ENCODE measurements at regions not wholly inside any gene's neighbourhood (a gene's known extent, or its start where the extent isn't known, plus 50 kb on each side); places are given as distances from the start of the nearest gene placed in this dataset.

DNA sequence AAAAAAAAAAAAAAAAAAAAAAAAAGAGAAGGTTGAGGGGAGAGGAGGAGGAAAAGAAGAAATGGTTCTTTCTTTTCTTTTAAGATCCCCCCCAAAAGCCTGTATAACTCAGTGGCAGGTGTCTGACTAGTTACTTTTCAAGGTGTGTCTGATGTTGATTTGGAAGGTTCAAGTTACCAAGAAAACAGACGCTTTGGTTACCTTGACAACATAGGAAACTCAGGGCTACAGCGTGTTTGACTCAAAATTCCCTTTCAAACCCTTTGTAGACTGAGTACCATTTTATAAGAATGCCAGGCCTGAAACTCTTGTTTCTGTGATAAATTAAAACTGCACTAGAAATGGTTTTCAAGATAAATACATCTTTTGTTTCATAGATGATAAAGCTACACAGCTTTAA, 286.8 kb downstream of the SKIDA1 start:
- peak in 1 of 2 donors; percentile 9 for DNase-seq
- H3K36me3 ChIP-seq (ENCODE audit: control insufficient read depth, insufficient read depth, low read length) = no peaks in the 10 kb centered on the region
- no peaks in the 10 kb centered on the region for H3K4me1 ChIP-seq (ENCODE audit: control insufficient read depth, insufficient read depth, low read length)
- H3K27me3 ChIP-seq (ENCODE audit: control insufficient read depth, insufficient read depth, low read length) = no peaks in the 10 kb centered on the region
- no peak overlapping the region for H3K27ac ChIP-seq (ENCODE audit: low read length)
- no CpG with 5 or more reads among the region's 2 CpGs for WGBS (ENCODE audit: insufficient coverage, low lambda C conversion rate)
- H3K9me3 ChIP-seq (ENCODE audit: control insufficient read depth, low read depth, low read length) = no peaks in the 10 kb centered on the region
- no peak overlapping the region for H3K4me3 ChIP-seq (ENCODE audit: low read length)

DNA sequence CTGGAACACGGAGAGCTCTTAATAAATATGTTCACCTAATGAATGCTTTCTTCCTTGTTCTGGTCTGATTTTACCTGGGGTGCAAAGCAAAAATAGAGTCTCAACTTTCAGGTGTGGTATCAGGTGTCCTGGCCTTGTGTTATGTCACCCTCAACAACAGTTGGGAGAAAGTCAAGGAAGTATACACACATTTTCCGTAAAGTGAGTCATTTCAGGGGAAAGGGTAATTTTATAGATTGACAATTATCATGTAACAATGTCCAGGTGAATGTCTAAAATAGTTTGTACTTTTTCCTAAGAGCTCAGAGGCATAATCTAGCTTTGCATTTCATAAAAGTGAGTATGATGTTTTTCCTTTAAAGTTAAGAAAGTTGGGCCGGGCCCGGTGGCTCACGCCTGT, 287.4 kb downstream of the SKIDA1 start:
- no peak for DNase-seq
- no peaks in the 10 kb centered on the region for H3K27me3 ChIP-seq (ENCODE audit: control insufficient read depth, insufficient read depth, low read length)
- H3K4me3 ChIP-seq (ENCODE audit: low read length) = no peak overlapping the region
- H3K27ac ChIP-seq (ENCODE audit: low read length) = no peak overlapping the region
- no peaks in the 10 kb centered on the region for H3K9me3 ChIP-seq (ENCODE audit: control insufficient read depth, low read depth, low read length)
- no peaks in the 10 kb centered on the region for H3K4me1 ChIP-seq (ENCODE audit: control insufficient read depth, insufficient read depth, low read length)
- no CpG with 5 or more reads among the region's 5 CpGs for WGBS (ENCODE audit: insufficient coverage, low lambda C conversion rate)
- no peaks in the 10 kb centered on the region for H3K36me3 ChIP-seq (ENCODE audit: control insufficient read depth, insufficient read depth, low read length)

DNA sequence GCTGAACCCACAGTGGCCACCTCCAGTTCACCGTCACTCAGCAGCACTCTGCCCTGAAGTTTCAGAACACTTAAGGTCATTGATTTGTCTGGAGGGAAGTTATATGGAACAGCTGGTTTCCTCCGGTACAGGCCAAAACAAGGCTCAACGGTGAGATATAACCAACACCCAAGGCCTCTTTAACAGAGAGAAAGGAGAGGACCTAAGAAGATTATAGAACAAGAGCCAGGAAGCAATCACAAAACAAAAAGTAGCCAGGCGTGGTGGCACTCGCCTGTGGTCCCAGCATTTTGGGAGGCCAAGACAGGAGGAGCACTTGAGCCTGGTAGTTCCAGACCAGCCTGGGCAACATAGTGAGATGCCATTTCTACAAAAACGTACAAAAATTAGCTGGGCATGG, 290.7 kb downstream of the SKIDA1 start:
- H3K27me3 ChIP-seq (ENCODE audit: control insufficient read depth, insufficient read depth, low read length) = no peaks in the 10 kb centered on the region
- DNase-seq = no peak
- H3K27ac ChIP-seq (ENCODE audit: low read length) = no peak overlapping the region
- WGBS (ENCODE audit: insufficient coverage, low lambda C conversion rate) = no CpG with 5 or more reads among the region's 6 CpGs
- H3K4me1 ChIP-seq (ENCODE audit: control insufficient read depth, insufficient read depth, low read length) = no peaks in the 10 kb centered on the region
- no peaks in the 10 kb centered on the region for H3K9me3 ChIP-seq (ENCODE audit: control insufficient read depth, low read depth, low read length)
- no peak overlapping the region for H3K4me3 ChIP-seq (ENCODE audit: low read length)
- H3K36me3 ChIP-seq (ENCODE audit: control insufficient read depth, insufficient read depth, low read length) = no peaks in the 10 kb centered on the region

DNA sequence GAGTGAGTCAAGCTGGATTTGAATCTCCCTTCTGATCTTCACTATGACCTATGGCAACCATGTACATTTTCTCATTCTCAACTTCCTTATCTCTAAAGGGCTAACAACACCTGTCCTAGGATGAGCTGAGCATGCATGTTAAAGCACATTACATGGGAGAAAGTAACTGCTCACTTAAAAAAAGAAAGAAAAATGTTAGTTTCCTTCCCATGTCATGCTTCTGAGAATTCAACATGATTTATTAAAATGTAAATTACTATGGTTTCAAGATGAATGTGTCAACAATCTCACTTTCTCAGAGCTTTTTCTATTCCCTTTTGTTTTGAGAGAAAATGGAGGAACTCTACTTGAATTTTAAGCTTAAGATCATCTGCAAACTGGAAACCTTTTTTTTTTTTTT, 295.3 kb downstream of the SKIDA1 start:
- Histone ChIP-seq H3K27ac (ENCODE audit: low read length) (no peak overlapping the region), H3K9me3 (ENCODE audit: control insufficient read depth, low read depth, low read length) (no peaks in the 10 kb centered on the region), H3K4me3 (ENCODE audit: low read length) (no peak overlapping the region), H3K36me3 (ENCODE audit: control insufficient read depth, insufficient read depth, low read length) (no peaks in the 10 kb centered on the region), H3K27me3 (ENCODE audit: control insufficient read depth, insufficient read depth, low read length) (no peaks in the 10 kb centered on the region), H3K4me1 (ENCODE audit: control insufficient read depth, insufficient read depth, low read length) (no peaks in the 10 kb centered on the region)
- no peak for DNase-seq

DNA sequence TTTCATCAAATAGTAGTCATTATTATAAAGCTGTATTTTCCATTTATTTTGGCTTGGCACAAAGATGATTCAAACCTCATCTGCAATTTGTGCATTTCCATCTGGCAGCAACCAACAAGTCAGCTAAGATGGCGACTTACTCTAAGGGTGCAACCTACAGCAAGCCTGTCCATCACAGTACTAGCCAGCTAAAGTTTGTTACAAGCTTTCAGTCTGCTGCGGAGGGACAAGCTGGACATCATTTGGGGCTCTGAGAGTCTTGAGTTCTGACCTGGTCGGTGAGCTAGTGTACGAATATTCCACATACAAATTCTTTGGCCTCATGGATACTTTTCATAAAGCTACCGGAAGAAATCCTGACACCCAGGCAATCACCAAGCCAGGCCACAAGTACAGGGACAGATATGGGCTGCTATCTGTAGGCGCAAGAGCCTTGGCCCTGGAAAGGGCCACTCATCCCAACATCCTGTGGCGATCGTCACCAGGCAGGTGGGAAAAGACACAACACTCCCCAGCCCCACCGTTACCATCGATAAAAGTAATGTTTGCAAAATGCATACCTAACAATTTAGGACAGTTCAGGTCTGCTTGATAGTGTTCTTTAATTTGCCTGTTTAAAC, 307.6 kb downstream of the SKIDA1 start:
- WGBS (ENCODE audit: insufficient coverage, low lambda C conversion rate) = 100% methylated on average over 2 of the region's 10 CpGs
- Histone ChIP-seq H3K36me3 (ENCODE audit: control insufficient read depth, insufficient read depth, low read length) (no peaks in the 10 kb centered on the region), H3K27me3 (ENCODE audit: control insufficient read depth, insufficient read depth, low read length) (no peaks in the 10 kb centered on the region), H3K27ac (ENCODE audit: low read length) (no peak overlapping the region), H3K9me3 (ENCODE audit: control insufficient read depth, low read depth, low read length) (no peaks in the 10 kb centered on the region), H3K4me3 (ENCODE audit: low read length) (no peak overlapping the region), H3K4me1 (ENCODE audit: control insufficient read depth, insufficient read depth, low read length) (no peaks in the 10 kb centered on the region)
- DNase-seq = no peak

DNA sequence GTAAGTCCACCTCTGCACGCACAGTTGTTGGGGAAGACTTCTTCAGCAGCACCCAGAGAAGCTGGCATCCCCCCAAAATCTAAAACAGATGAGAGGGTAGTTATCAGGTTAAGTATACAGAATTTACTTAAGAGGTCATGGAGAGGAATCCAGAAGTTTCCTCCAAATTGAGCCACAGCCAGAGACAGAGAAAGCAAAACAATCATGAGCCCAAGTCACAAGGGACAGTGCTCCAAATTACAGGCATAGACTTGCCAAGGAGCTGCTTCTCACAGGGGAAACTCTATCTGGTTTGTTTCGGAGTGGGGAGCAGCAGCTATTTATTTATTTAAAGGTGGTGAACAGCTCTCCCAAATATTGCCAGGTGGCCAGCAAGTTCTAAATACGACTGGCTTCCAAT, 308.4 kb downstream of the SKIDA1 start:
- no peak overlapping the region for H3K4me3 ChIP-seq (ENCODE audit: low read length)
- DNase-seq = no peak
- no peak overlapping the region for H3K27ac ChIP-seq (ENCODE audit: low read length)
- no peaks in the 10 kb centered on the region for H3K4me1 ChIP-seq (ENCODE audit: control insufficient read depth, insufficient read depth, low read length)
- H3K9me3 ChIP-seq (ENCODE audit: control insufficient read depth, low read depth, low read length) = no peaks in the 10 kb centered on the region
- no CpG with 5 or more reads among the region's 3 CpGs for WGBS (ENCODE audit: insufficient coverage, low lambda C conversion rate)
- no peaks in the 10 kb centered on the region for H3K36me3 ChIP-seq (ENCODE audit: control insufficient read depth, insufficient read depth, low read length)
- H3K27me3 ChIP-seq (ENCODE audit: control insufficient read depth, insufficient read depth, low read length) = no peaks in the 10 kb centered on the region

DNA sequence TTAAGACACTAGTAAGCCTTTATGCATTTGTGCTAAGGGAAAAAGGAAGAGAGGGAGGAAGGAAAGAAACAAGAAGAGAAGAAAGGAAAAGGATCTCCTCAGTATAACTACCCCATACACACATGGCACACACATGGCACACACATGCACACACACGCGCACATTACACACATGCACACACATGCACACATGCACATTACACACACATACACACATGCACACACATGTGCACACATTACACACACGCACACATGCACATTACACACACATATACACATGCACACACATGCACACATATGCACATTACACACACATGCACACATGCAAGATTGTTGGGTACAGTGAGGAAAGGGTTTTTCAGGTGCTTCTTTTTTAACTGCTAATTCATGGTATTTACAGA, 311.2 kb downstream of the SKIDA1 start:
- Histone ChIP-seq H3K4me1 (ENCODE audit: control insufficient read depth, insufficient read depth, low read length) (no peaks in the 10 kb centered on the region), H3K36me3 (ENCODE audit: control insufficient read depth, insufficient read depth, low read length) (no peaks in the 10 kb centered on the region), H3K27me3 (ENCODE audit: control insufficient read depth, insufficient read depth, low read length) (no peaks in the 10 kb centered on the region), H3K9me3 (ENCODE audit: control insufficient read depth, low read depth, low read length) (no peaks in the 10 kb centered on the region), H3K27ac (ENCODE audit: low read length) (no peak overlapping the region), H3K4me3 (ENCODE audit: low read length) (no peak overlapping the region)
- no peak for DNase-seq
- no CpG with 5 or more reads among the region's 3 CpGs for WGBS (ENCODE audit: insufficient coverage, low lambda C conversion rate)

DNA sequence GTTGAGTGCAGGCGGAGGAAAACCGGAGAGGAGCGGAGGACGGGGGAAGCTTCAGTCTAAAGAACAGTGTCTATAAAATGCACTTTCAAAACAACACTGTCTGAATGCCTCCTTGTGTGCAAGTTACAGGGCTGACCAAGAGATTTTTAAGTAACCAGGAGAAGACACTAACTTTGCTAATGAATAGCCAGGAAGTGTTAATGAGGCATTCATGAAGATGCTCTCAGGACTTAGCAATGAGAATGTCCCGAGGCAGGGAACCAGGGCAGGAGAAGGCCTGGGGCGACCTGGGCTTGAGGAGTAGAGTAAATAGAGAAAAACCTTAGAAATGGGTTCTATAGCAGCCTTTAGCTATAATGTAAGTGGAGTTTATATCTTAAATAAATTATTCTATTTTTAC, 312.1 kb downstream of the SKIDA1 start:
- no peaks in the 10 kb centered on the region for H3K36me3 ChIP-seq (ENCODE audit: control insufficient read depth, insufficient read depth, low read length)
- no peak overlapping the region for H3K27ac ChIP-seq (ENCODE audit: low read length)
- H3K9me3 ChIP-seq (ENCODE audit: control insufficient read depth, low read depth, low read length) = no peaks in the 10 kb centered on the region
- no CpG with 5 or more reads among the region's 6 CpGs for WGBS (ENCODE audit: insufficient coverage, low lambda C conversion rate)
- DNase-seq = no peak
- no peaks in the 10 kb centered on the region for H3K27me3 ChIP-seq (ENCODE audit: control insufficient read depth, insufficient read depth, low read length)
- no peaks in the 10 kb centered on the region for H3K4me1 ChIP-seq (ENCODE audit: control insufficient read depth, insufficient read depth, low read length)
- no peak overlapping the region for H3K4me3 ChIP-seq (ENCODE audit: low read length)

DNA sequence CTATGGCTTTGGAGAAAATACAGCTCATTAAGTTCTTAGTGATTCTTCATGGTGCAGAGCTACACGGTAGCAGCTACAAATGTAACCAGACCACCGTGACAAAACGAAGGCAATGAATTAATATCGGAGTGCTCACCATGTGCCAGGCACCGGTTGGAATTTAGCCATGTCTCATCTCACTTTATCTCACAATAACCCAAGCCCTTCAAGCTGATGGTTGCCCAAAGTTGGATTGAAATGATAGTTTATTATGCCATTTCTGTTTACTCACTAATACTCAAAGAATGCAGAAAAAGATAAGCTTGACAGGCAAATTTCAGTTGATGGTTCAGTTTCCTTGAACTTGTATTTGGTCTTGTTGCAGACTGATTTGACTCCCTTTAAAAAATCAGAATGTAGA, 312.6 kb downstream of the SKIDA1 start:
- no peaks in the 10 kb centered on the region for H3K9me3 ChIP-seq (ENCODE audit: control insufficient read depth, low read depth, low read length)
- H3K4me3 ChIP-seq (ENCODE audit: low read length) = no peak overlapping the region
- H3K27me3 ChIP-seq (ENCODE audit: control insufficient read depth, insufficient read depth, low read length) = no peaks in the 10 kb centered on the region
- no CpG with 5 or more reads among the region's 5 CpGs for WGBS (ENCODE audit: insufficient coverage, low lambda C conversion rate)
- no peak for DNase-seq
- no peaks in the 10 kb centered on the region for H3K4me1 ChIP-seq (ENCODE audit: control insufficient read depth, insufficient read depth, low read length)
- H3K36me3 ChIP-seq (ENCODE audit: control insufficient read depth, insufficient read depth, low read length) = no peaks in the 10 kb centered on the region
- no peak overlapping the region for H3K27ac ChIP-seq (ENCODE audit: low read length)

DNA sequence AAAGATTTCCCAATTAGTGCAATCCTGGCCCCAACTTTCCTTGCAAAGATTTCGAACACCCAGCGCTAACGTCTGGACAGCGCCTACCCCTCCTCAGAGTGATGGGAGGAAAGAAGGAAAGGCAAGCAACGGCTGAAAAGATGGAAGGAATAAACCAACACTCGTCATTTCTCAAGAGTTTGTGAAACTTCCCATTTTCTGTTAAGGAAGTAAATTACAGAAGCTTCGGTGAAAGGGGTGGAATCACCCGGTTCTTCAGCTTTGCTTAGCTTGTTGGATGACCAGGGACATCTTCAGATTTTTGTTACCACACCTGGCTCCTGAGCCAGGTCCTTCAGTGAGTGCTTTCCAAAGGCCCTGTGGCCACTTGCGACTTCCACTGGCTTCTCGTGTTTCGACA, 313.1 kb downstream of the SKIDA1 start:
- WGBS (ENCODE audit: insufficient coverage, low lambda C conversion rate) = 90% methylated on average over 5 of the region's 11 CpGs

DNA sequence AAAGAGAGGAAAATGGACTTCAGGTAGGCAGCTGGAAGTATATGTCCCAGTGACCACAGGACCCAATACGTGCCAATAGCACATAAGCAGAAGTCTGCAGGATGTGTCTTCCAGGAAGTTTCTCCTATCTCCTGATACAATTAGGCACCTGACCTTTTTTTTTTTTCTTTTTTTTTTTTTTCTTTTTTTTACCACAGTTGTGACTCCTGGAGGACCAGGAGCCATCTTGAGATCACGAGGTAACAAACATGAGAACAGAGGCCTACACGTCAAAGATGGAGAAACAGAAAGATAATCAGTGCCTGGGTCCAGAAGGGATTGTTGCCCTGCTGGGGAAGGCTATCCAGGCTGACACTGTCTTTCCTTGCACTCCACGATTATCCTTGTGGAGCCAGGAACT, 312.4 kb upstream of the NEBL start:
- H3K9me3 ChIP-seq (ENCODE audit: control insufficient read depth, low read depth, low read length) = no peaks in the 10 kb centered on the region
- H3K4me1 ChIP-seq (ENCODE audit: control insufficient read depth, insufficient read depth, low read length) = no peaks in the 10 kb centered on the region
- H3K27ac ChIP-seq (ENCODE audit: low read length) = no peak overlapping the region
- 87% methylated on average over 3 of the region's 4 CpGs for WGBS (ENCODE audit: insufficient coverage, low lambda C conversion rate)
- no peaks in the 10 kb centered on the region for H3K27me3 ChIP-seq (ENCODE audit: control insufficient read depth, insufficient read depth, low read length)
- H3K4me3 ChIP-seq (ENCODE audit: low read length) = no peak overlapping the region
- no peaks in the 10 kb centered on the region for H3K36me3 ChIP-seq (ENCODE audit: control insufficient read depth, insufficient read depth, low read length)
- DNase-seq = no peak

More for the DNA sequence above, 313.1 kb downstream of the SKIDA1 start:
- no peak for DNase-seq
- no peak overlapping the region for H3K4me3 ChIP-seq (ENCODE audit: low read length)
- no peaks in the 10 kb centered on the region for H3K27me3 ChIP-seq (ENCODE audit: control insufficient read depth, insufficient read depth, low read length)
- no peaks in the 10 kb centered on the region for H3K9me3 ChIP-seq (ENCODE audit: control insufficient read depth, low read depth, low read length)
- H3K36me3 ChIP-seq (ENCODE audit: control insufficient read depth, insufficient read depth, low read length) = no peaks in the 10 kb centered on the region
- H3K27ac ChIP-seq (ENCODE audit: low read length) = no peak overlapping the region
- no peaks in the 10 kb centered on the region for H3K4me1 ChIP-seq (ENCODE audit: control insufficient read depth, insufficient read depth, low read length)

All from large intestine (tissue), 3 donors.